ENCODE measurements at regions not wholly inside any gene's neighbourhood (a gene's known extent, or its start where the extent isn't known, plus 50 kb on each side); places are given as distances from the start of the nearest gene placed in this dataset.

- ATAC-seq (no peak), DNase-seq (no peak)
- no peaks in the 10 kb centered on the region for H3K9me3 ChIP-seq
- intact Hi-C loops (cut with DNase I), result no loop called here
- 83 to 84% (median 83%) methylated on average over 1 of the region's 1 CpG for WGBS, 3 donors
- H3K36me3 ChIP-seq (ENCODE audit: insufficient read depth in 1 of 2, low read depth in 1 of 2), result no peaks in the 10 kb centered on the region
- H3K27me3 ChIP-seq (ENCODE audit: insufficient read depth in 3 of 3, low read length in 2 of 3), result no peaks in the 10 kb centered on the region
- TF ChIP-seq, protein P1, sequence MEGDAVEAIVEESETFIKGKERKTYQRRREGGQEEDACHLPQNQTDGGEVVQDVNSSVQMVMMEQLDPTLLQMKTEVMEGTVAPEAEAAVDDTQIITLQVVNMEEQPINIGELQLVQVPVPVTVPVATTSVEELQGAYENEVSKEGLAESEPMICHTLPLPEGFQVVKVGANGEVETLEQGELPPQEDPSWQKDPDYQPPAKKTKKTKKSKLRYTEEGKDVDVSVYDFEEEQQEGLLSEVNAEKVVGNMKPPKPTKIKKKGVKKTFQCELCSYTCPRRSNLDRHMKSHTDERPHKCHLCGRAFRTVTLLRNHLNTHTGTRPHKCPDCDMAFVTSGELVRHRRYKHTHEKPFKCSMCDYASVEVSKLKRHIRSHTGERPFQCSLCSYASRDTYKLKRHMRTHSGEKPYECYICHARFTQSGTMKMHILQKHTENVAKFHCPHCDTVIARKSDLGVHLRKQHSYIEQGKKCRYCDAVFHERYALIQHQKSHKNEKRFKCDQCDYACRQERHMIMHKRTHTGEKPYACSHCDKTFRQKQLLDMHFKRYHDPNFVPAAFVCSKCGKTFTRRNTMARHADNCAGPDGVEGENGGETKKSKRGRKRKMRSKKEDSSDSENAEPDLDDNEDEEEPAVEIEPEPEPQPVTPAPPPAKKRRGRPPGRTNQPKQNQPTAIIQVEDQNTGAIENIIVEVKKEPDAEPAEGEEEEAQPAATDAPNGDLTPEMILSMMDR (IDR thresholded peaks at IDR 0.05), result no peak
- no peak overlapping the region for H3K4me3 ChIP-seq
- no peak overlapping the region for H3K27ac ChIP-seq
- peaks cover 13% of the 10 kb centered on the region for H3K4me1 ChIP-seq
Observed at GRCh38 chr16:22967521-22968095, 153.6 kb downstream of the HS3ST2 start.
